Gastroesophageal sphincter (tissue), 3 donors: ENCODE measurements at regions not wholly inside any gene's neighbourhood (a gene's known extent, or its start where the extent isn't known, plus 50 kb on each side); places are given as distances from the start of the nearest gene placed in this dataset.

ENCODE experiments used
- CTCF ChIP-seq, 4 experiments: fragments of 200-600 bp in 2 of 4; fragments of 450-650 bp in 2 of 4; sonication (generic) in 1 of 4; IDR thresholded peaks; one replicate each; pipeline ENCODE4 v1.5.1; 2017 to 2019; ENCODE audit warnings: antibody characterized with exemption in 4 of 4, mild to moderate bottlenecking in 2 of 4, moderate library complexity in 2 of 4
- EP300 ChIP-seq: sonication (generic); formaldehyde crosslinking; IDR thresholded peaks from one replicate; pipeline ENCODE4 v1.6.1; 2017; ENCODE audit warnings: antibody characterized with exemption, mild to moderate bottlenecking

- TF ChIP-seq CTCF (IDR thresholded peaks at IDR 0.05) = no peak
- TF ChIP-seq EP300 = no peak
Observed at GRCh38 chr12:77308056-77308455, 242.7 kb upstream of the E2F7 start.
